H1 (cell line): ENCODE measurements at regions not wholly inside any gene's neighbourhood (a gene's known extent, or its start where the extent isn't known, plus 50 kb on each side); places are given as distances from the start of the nearest gene placed in this dataset.

Experiments used
- CTCF ChIA-PET: fragments of 300-600 bp; sonication (Branson Sonifier 250); formaldehyde crosslinking; loops from one replicate; lab custom pipeline; 2021; ENCODE audit not compliant: partially characterized antibody; lab: Charles Lee
- POLR2A ChIA-PET: fragments of 300-600 bp; sonication (Branson Sonifier 250); formaldehyde crosslinking; loops from one replicate; lab custom pipeline; 2021; ENCODE audit warnings: inconsistent platforms; ENCODE audit not compliant: partially characterized antibody; lab: Charles Lee
- DNase-seq, 2 experiments: peaks; one replicate each; pipeline versions ENCODE4 v3.0.0 to v3.0.0-alpha.2; 2010 to 2022; ENCODE audit warnings: low spot score in 2 of 2, low read depth in 1 of 2, mixed read lengths in 1 of 2
- FAIRE-seq: peaks from 2 replicates; lab custom pipeline; 2011; peaks lifted over from hg19 to GRCh38; lab: Jason Lieb, UNC
- H2AFZ ChIP-seq: 2 replicates; pipeline ENCODE4 v1.8.1; 2012; ENCODE audit warnings: low read length, inconsistent platforms
- H2AK5ac ChIP-seq: 2 replicates; pipeline ENCODE4 v1.6.1; 2013; ENCODE audit warnings: low read depth, low read length
- H2BK120ac ChIP-seq: replicated peaks from 2 replicates; pipeline ENCODE3; 2013; ENCODE audit warnings: low read depth, low read length, inconsistent platforms
- H2BK12ac ChIP-seq: 2 replicates; pipeline ENCODE4 v1.6.1; 2013; ENCODE audit warnings: low read depth, low read length
- H2BK15ac ChIP-seq: 2 replicates; pipeline ENCODE4 v1.6.1; 2013; ENCODE audit warnings: low read length
- H2BK20ac ChIP-seq: 2 replicates; pipeline ENCODE4 v1.6.1; 2013; ENCODE audit warnings: low read length
- H2BK5ac ChIP-seq: 2 replicates; pipeline ENCODE4 v1.6.1; 2013; ENCODE audit warnings: low read depth, low read length
- H3K14ac ChIP-seq: 2 replicates; pipeline ENCODE4 v1.6.1; 2013; ENCODE audit warnings: inconsistent platforms; ENCODE audit not compliant: insufficient read length
- H3K18ac ChIP-seq: 2 replicates; pipeline ENCODE4 v1.6.1; 2013; ENCODE audit warnings: low read length; ENCODE audit errors: extremely low read depth
- H3K23ac ChIP-seq: 2 replicates; pipeline ENCODE4 v1.6.1; 2013; ENCODE audit warnings: inconsistent platforms; ENCODE audit not compliant: insufficient read length
- H3K23me2 ChIP-seq: 2 replicates; pipeline ENCODE4 v1.6.1; 2013; ENCODE audit warnings: low read depth, low read length
- H3K27ac ChIP-seq: 2 replicates; pipeline ENCODE4 v1.6.1; 2011; ENCODE audit warnings: low read depth, low read length, inconsistent platforms
- H3K27me3 ChIP-seq, 4 experiments: replicated peaks in 1 of 4; 1 replicate in 1 of 4; 2 replicates in 3 of 4; pipeline versions ENCODE4 v1.6.1 to v1.8.1; 2011 to 2013; ENCODE audit warnings: low read length in 3 of 4, mild to moderate bottlenecking in 3 of 4, inconsistent platforms in 2 of 4, mixed read lengths in 2 of 4, moderate library complexity in 1 of 4; ENCODE audit not compliant: control insufficient read depth in 3 of 4, insufficient read depth in 3 of 4; ENCODE audit errors: extremely low read depth in 1 of 4
- H3K36me3 ChIP-seq, 4 experiments: 2 replicates each; pipeline versions ENCODE4 v1.6.1 to v1.8.1; 2011 to 2013; ENCODE audit warnings: mild to moderate bottlenecking in 4 of 4, low read length in 3 of 4, moderate library complexity in 2 of 4, control low read depth in 1 of 4, inconsistent platforms in 1 of 4; ENCODE audit not compliant: insufficient read depth in 4 of 4, control insufficient read depth in 2 of 4
- H3K4ac ChIP-seq: replicated peaks from 2 replicates; pipeline ENCODE3; 2013; ENCODE audit warnings: low read length, low read depth, mixed read lengths, inconsistent platforms; ENCODE audit not compliant: insufficient read length
- H3K4me1 ChIP-seq, 4 experiments: replicated peaks in 1 of 4; 1 replicate in 1 of 4; 2 replicates in 3 of 4; pipeline versions ENCODE4 v1.6.1 to v1.8.1; 2011 to 2013; ENCODE audit warnings: low read length in 3 of 4, inconsistent platforms in 2 of 4, mixed read lengths in 1 of 4; ENCODE audit not compliant: insufficient read depth in 4 of 4, control insufficient read depth in 3 of 4
- H3K4me2 ChIP-seq, 2 experiments: 2 replicates each; pipeline versions ENCODE4 v1.6.1 to v1.8.1; 2011 to 2013; ENCODE audit warnings: low read depth in 2 of 2, low read length in 2 of 2, control low read depth in 1 of 2, inconsistent platforms in 1 of 2, mild to moderate bottlenecking in 1 of 2; ENCODE audit not compliant: insufficient read depth in 1 of 2
- H3K4me3 ChIP-seq, 4 experiments: fragments of 200-600, 300-600 bp in 1 of 4; sonication (generic), shearing (Covaris generic), sonication (Bioruptor Twin) in 1 of 4; 2 replicates each; pipeline versions ENCODE4 v1.5.1 to v1.8.1; 2011 to 2016; ENCODE audit warnings: low read length in 4 of 4, low read depth in 3 of 4, control low read depth in 2 of 4, inconsistent platforms in 2 of 4, mild to moderate bottlenecking in 2 of 4, mixed read lengths in 1 of 4, moderate library complexity in 1 of 4; ENCODE audit not compliant: insufficient read depth in 2 of 4; ENCODE audit errors: extremely low read depth in 1 of 4
- H3K56ac ChIP-seq: replicated peaks from 2 replicates; pipeline ENCODE3; 2013; ENCODE audit warnings: low read depth, mild to moderate bottlenecking, mixed read lengths, low read length, inconsistent platforms; ENCODE audit not compliant: insufficient read length
- H3K79me1 ChIP-seq: 2 replicates; pipeline ENCODE4 v1.6.1; 2013; ENCODE audit warnings: low read depth, low read length, control low read depth
- H3K79me2 ChIP-seq, 2 experiments: 2 replicates each; pipeline versions ENCODE4 v1.6.1 to v1.8.1; 2012 to 2013; ENCODE audit warnings: low read length in 2 of 2, mild to moderate bottlenecking in 2 of 2, inconsistent platforms in 1 of 2; ENCODE audit not compliant: insufficient read depth in 2 of 2, control insufficient read depth in 1 of 2
- H3K9ac ChIP-seq, 4 experiments: replicated peaks in 1 of 4; 1 replicate in 1 of 4; 2 replicates in 3 of 4; pipeline versions ENCODE4 v1.6.1 to v1.8.1; 2011 to 2013; ENCODE audit warnings: low read depth in 3 of 4, low read length in 3 of 4, control low read depth in 2 of 4, mild to moderate bottlenecking in 2 of 4, moderate library complexity in 2 of 4, inconsistent platforms in 1 of 4; ENCODE audit errors: extremely low read depth in 1 of 4
- H3K9me3 ChIP-seq, 2 experiments: 2 replicates each; pipeline versions ENCODE4 v1.6.1 to v1.8.1; 2012 to 2013; ENCODE audit warnings: mild to moderate bottlenecking in 2 of 2, moderate library complexity in 2 of 2, control low read depth in 1 of 2, inconsistent platforms in 1 of 2, low read depth in 1 of 2, low read length in 1 of 2, mixed read lengths in 1 of 2; ENCODE audit not compliant: insufficient read depth in 2 of 2
- H4K20me1 ChIP-seq, 2 experiments: replicated peaks in 1 of 2; 2 replicates each; pipeline versions ENCODE3 to v1.8.1; 2011 to 2013; ENCODE audit warnings: inconsistent platforms in 2 of 2, low read length in 2 of 2, mild to moderate bottlenecking in 1 of 2; ENCODE audit not compliant: insufficient read depth in 2 of 2, control insufficient read depth in 1 of 2
- H4K5ac ChIP-seq: 2 replicates; pipeline ENCODE4 v1.6.1; 2013; ENCODE audit warnings: low read length, low read depth, mixed read lengths, inconsistent platforms; ENCODE audit not compliant: insufficient read length
- H4K8ac ChIP-seq: 2 replicates; pipeline ENCODE4 v1.8.0; 2013; ENCODE audit warnings: mild to moderate bottlenecking, moderate library complexity, low read length, inconsistent platforms; ENCODE audit not compliant: insufficient read depth; ENCODE audit errors: extremely low read depth
- H4K91ac ChIP-seq: replicated peaks from 2 replicates; pipeline ENCODE3; 2013; ENCODE audit warnings: low read length, mixed read lengths, inconsistent platforms; ENCODE audit not compliant: insufficient read length
- ASH2L ChIP-seq: fragments of 200-600, 300-600 bp; sonication (generic); IDR thresholded peaks from one replicate; pipeline ENCODE4 v1.7.1; 2017; ENCODE audit warnings: low read length
- CBX5 ChIP-seq: fragments of 300-800, 300-1000 bp; sonication (generic); IDR thresholded peaks from 2 replicates; pipeline ENCODE4 v1.7.1; 2016; ENCODE audit warnings: antibody characterized with exemption, low read length, low read depth
- CHD1 ChIP-seq: IDR thresholded peaks from 2 replicates; pipeline ENCODE4 v1.6.1; 2012; ENCODE audit warnings: low read depth, low read length, improper control_type of control experiment
- GTF2F1 ChIP-seq: IDR thresholded peaks from 2 replicates; pipeline ENCODE4 v1.6.1; 2012; ENCODE audit warnings: low read depth, low read length, improper control_type of control experiment, borderline replicate concordance
- KDM1A ChIP-seq: fragments of 200-600, 300-600 bp; sonication (generic); IDR thresholded peaks from 2 replicates; pipeline ENCODE4 v1.7.1; 2016; ENCODE audit warnings: mild to moderate bottlenecking, low read length, borderline replicate concordance
- RNF2 ChIP-seq: fragments of 200-900, 300-1000 bp; sonication (generic); IDR thresholded peaks from 2 replicates; pipeline ENCODE4 v1.7.1; 2016; ENCODE audit warnings: borderline replicate concordance, low read depth, mild to moderate bottlenecking, antibody characterized with exemption, low read length; ENCODE audit not compliant: poor library complexity, severe bottlenecking; ENCODE audit errors: missing control alignments
- SAP30 ChIP-seq: fragments of 300-600 bp; sonication (generic); IDR thresholded peaks from 2 replicates; pipeline ENCODE4 v1.7.1; 2012; ENCODE audit warnings: low read length, moderate library complexity, mild to moderate bottlenecking, inconsistent platforms; ENCODE audit not compliant: insufficient read depth, insufficient replicate concordance
- SRF ChIP-seq: IDR thresholded peaks from 2 replicates; pipeline ENCODE4 v1.6.1; 2011; ENCODE audit warnings: mild to moderate bottlenecking, low read depth, low read length, moderate library complexity
- TAF7 ChIP-seq: optimal IDR thresholded peaks from 2 replicates; pipeline ENCODE3; 2011; ENCODE audit warnings: low read depth, mild to moderate bottlenecking, inconsistent platforms, low read length, moderate library complexity, borderline replicate concordance
- TEAD4 ChIP-seq: IDR thresholded peaks from 2 replicates; pipeline ENCODE4 v1.6.1; 2012; ENCODE audit warnings: low read depth, low read length, inconsistent platforms, mixed read lengths
- ZNF274 ChIP-seq: IDR thresholded peaks from 2 replicates; pipeline ENCODE4 v1.7.0; 2012; ENCODE audit warnings: low read length, borderline replicate concordance; ENCODE audit errors: extremely low read depth
- WGBS, 2 experiments: shearing (Covaris generic) in 1 of 2; methylation state at CpG; one replicate each; pipeline versions ENCODE4 v1.1.6 to v1.1.7; 2013 to 2015; ENCODE audit warnings: low lambda C conversion rate in 2 of 2, mixed read lengths in 2 of 2, inconsistent platforms in 1 of 2, low coverage in 1 of 2, missing lambda C conversion rate in 1 of 2; ENCODE audit not compliant: insufficient replicate concordance in 2 of 2, insufficient coverage in 1 of 2, insufficient read length in 1 of 2; ENCODE audit errors: extremely low coverage in 1 of 2, missing lambda C conversion rate in 1 of 2; 5-methylcytosine and 5-hydroxymethylcytosine counted together

GRCh38 chr5:39500551-39501175, 75.9 kb upstream of the DAB2 start:
- no peak overlapping the region for H4K5ac ChIP-seq
- H4K91ac ChIP-seq, result no peak overlapping the region
- no peaks in the 10 kb centered on the region for H3K27me3 ChIP-seq
- H3K36me3 ChIP-seq, result no peaks in the 10 kb centered on the region
- no peak for FAIRE-seq
- no peak overlapping the region for H3K56ac ChIP-seq
- no peak overlapping the region for H2BK12ac ChIP-seq
- no peaks in the 10 kb centered on the region for H4K20me1 ChIP-seq
- no peak overlapping the region for H4K8ac ChIP-seq
- H2BK15ac ChIP-seq, result no peak overlapping the region
- 90% methylated on average over 2 of the region's 2 CpGs; no CpG with 5 or more reads in 1 of the 2 experiments for WGBS, 2 experiments
- H3K23ac ChIP-seq, result no peak overlapping the region
- no peaks in the 10 kb centered on the region for H3K9me3 ChIP-seq
- no peaks in the 10 kb centered on the region for H3K79me1 ChIP-seq
- no peak overlapping the region for H3K4me3 ChIP-seq
- H3K4me2 ChIP-seq, result no peak overlapping the region
- H3K4ac ChIP-seq, result no peak overlapping the region
- no peak overlapping the region for H3K9ac ChIP-seq
- ChIA-PET CTCF (interaction anchor here (0.7 to 2.1 kb wide), 3 partner anchors 10 to 125 kb away, joined by 3 to 8 read pairs (median 3); no protein-coding TSS in a partner anchor), POLR2A (no interaction called here)
- no peak overlapping the region for H3K18ac ChIP-seq
- no peak for TF ChIP-seq TEAD4
- TF ChIP-seq ZNF274, result no peak
- no peak for TF ChIP-seq CBX5
- TF ChIP-seq ASH2L, result no peak
- TF ChIP-seq GTF2F1, result no peak
- no peak for TF ChIP-seq CHD1
- no peak for TF ChIP-seq SRF
- no peak for TF ChIP-seq TAF7
- no peak for TF ChIP-seq KDM1A
- TF ChIP-seq RNF2, result no peak
- no peak for TF ChIP-seq SAP30
- no peak overlapping the region for H2BK20ac ChIP-seq
- no peak overlapping the region for H2AFZ ChIP-seq
- H3K14ac ChIP-seq, result no peak overlapping the region
- no peaks in the 10 kb centered on the region for H3K79me2 ChIP-seq
- no peaks in the 10 kb centered on the region for H3K23me2 ChIP-seq
- no peak overlapping the region for H2BK120ac ChIP-seq
- no peak overlapping the region for H3K27ac ChIP-seq
- H2BK5ac ChIP-seq, result no peak overlapping the region
- DNase-seq, result no peak
- no peak overlapping the region for H2AK5ac ChIP-seq
- no peaks in the 10 kb centered on the region for H3K4me1 ChIP-seq
